MCF 10A (cell line): ENCODE measurements at regions not wholly inside any gene's neighbourhood (a gene's known extent, or its start where the extent isn't known, plus 50 kb on each side); places are given as distances from the start of the nearest gene placed in this dataset.

Experiments
- BruUV-seq: library from RNA; stranded (reverse); fragments of 400-500 nt; replicated peaks from 2 replicates; lab custom pipeline; 2021; lab: Mats Ljungman, UMichigan
- CTCF ChIA-PET: fragments of 300-600 bp; sonication (Branson Sonifier 250); formaldehyde crosslinking; extraction: SDS; loops from one replicate; lab custom pipeline; 2021; ENCODE audit warnings: antibody characterized with exemption, inconsistent platforms; lab: Yijun Ruan, JAX
- POLR2A ChIA-PET: fragments of 300-600, 350-650 bp; sonication (Branson Sonifier 250); formaldehyde crosslinking; extraction: SDS; loops from one replicate; lab custom pipeline; 2020; ENCODE audit warnings: antibody characterized with exemption, inconsistent platforms; lab: Yijun Ruan, JAX
- DNase-seq: peaks from one replicate; pipeline ENCODE4 v3.0.0-alpha.2; 2018; ENCODE audit not compliant: unreplicated experiment
- H3K27ac Mint-ChIP-seq: one replicate; pipeline ENCODE4 v1.8.0; 2022; ENCODE audit warnings: mild to moderate bottlenecking, low read depth, mixed read lengths; ENCODE audit not compliant: unreplicated experiment
- H3K27me3 Mint-ChIP-seq: one replicate; pipeline ENCODE4 v1.8.0; 2022; ENCODE audit warnings: mixed read lengths; ENCODE audit not compliant: insufficient read depth, unreplicated experiment
- H3K36me3 Mint-ChIP-seq: one replicate; pipeline ENCODE4 v1.8.0; 2022; ENCODE audit warnings: mild to moderate bottlenecking, moderate library complexity, mixed read lengths; ENCODE audit not compliant: insufficient read depth, unreplicated experiment
- H3K4me1 Mint-ChIP-seq: one replicate; pipeline ENCODE4 v1.8.0; 2022; ENCODE audit warnings: mixed read lengths; ENCODE audit not compliant: insufficient read depth, unreplicated experiment
- H3K4me3 Mint-ChIP-seq: one replicate; pipeline ENCODE4 v1.8.0; 2022; ENCODE audit warnings: mild to moderate bottlenecking, moderate library complexity, mixed read lengths; ENCODE audit not compliant: unreplicated experiment
- H3K9me3 Mint-ChIP-seq: one replicate; pipeline ENCODE4 v1.8.0; 2022; ENCODE audit warnings: mixed read lengths; ENCODE audit not compliant: unreplicated experiment
- CTCF ChIP-seq: fragments of 200-600 bp; IDR thresholded peaks from one replicate; pipeline ENCODE4 v1.8.0; 2022; ENCODE audit warnings: antibody characterized with exemption, mild to moderate bottlenecking; ENCODE audit not compliant: unreplicated experiment
- intact Hi-C: fragments of 100-400 bp; cut with micrococcal nuclease; formaldehyde crosslinking; loops from 2 replicates; pipeline ENCODE4 v1.14.1; 2022

DNA sequence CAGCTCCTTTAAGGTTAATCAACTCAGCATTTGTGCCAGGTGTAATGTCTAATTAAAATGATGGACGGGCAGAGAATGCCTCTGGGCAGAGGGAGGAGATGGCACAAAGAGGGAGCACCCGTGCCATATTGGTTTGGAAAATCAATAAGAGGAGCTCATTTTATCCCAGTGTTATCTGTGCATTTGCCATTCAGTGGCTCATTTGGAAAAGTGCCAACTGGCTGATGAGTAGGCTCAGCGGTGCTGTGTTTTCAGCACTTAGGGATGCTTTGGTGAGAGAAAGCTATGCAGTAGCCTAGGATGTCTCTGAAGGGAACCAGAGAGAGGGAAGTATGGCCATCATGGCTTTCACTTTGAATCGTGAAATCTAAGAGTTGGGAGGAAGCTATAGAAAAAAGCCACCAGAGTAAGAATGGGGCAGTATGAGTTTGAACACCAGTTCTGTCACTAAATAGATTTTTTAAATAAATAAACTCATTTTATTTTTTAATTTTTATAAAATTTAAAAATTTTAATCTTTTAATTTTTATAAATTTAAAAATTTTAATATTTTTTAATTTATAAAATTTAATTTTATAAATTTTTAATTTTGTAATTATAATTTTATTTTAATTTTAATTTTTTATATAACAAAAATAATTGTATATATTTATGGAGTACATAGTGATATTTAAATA, 472.8 kb downstream of the BRINP1 start:
- no peak overlapping the region for H3K4me3 Mint-ChIP-seq
- H3K27ac Mint-ChIP-seq = no peak overlapping the region
- intact Hi-C loops = no loop called here
- POLR2A ChIA-PET = no interaction called here
- CTCF ChIA-PET = no interaction called here
- no peaks in the 10 kb centered on the region for H3K36me3 Mint-ChIP-seq
- no peak for TF ChIP-seq CTCF
- no TSS peak for BruUV-seq
- peaks cover 13% of the 10 kb centered on the region for H3K9me3 Mint-ChIP-seq
- DNase-seq = peak; percentile 32
- no peaks in the 10 kb centered on the region for H3K27me3 Mint-ChIP-seq
- H3K4me1 Mint-ChIP-seq = no peaks in the 10 kb centered on the region

- H3K4me3 Mint-ChIP-seq = no peak overlapping the region
- intact Hi-C loops = no loop called here
- POLR2A ChIA-PET = no interaction called here
- CTCF ChIA-PET = no interaction called here
- no TSS peak for BruUV-seq
- H3K27me3 Mint-ChIP-seq = no peaks in the 10 kb centered on the region
- no peak for DNase-seq
- TF ChIP-seq CTCF = no peak
- peaks cover 34% of the 10 kb centered on the region for H3K9me3 Mint-ChIP-seq
- no peaks in the 10 kb centered on the region for H3K4me1 Mint-ChIP-seq
- H3K27ac Mint-ChIP-seq = no peak overlapping the region
- H3K36me3 Mint-ChIP-seq = no peaks in the 10 kb centered on the region
Measured at GRCh38 chr9:118918180-118918579, 451.1 kb downstream of the BRINP1 start.

GRCh38 chr9:118928722-118929121, 440.5 kb downstream of the BRINP1 start:
- no peak for TF ChIP-seq CTCF
- no TSS peak for BruUV-seq
- Mint-ChIP-seq H3K4me1 (no peaks in the 10 kb centered on the region), H3K27me3 (no peaks in the 10 kb centered on the region), H3K36me3 (no peaks in the 10 kb centered on the region), H3K4me3 (no peak overlapping the region), H3K9me3 (peaks cover 23% of the 10 kb centered on the region), H3K27ac (no peak overlapping the region)
- intact Hi-C loops = no loop called here
- POLR2A ChIA-PET = no interaction called here
- no peak for DNase-seq
- CTCF ChIA-PET = no interaction called here

DNA sequence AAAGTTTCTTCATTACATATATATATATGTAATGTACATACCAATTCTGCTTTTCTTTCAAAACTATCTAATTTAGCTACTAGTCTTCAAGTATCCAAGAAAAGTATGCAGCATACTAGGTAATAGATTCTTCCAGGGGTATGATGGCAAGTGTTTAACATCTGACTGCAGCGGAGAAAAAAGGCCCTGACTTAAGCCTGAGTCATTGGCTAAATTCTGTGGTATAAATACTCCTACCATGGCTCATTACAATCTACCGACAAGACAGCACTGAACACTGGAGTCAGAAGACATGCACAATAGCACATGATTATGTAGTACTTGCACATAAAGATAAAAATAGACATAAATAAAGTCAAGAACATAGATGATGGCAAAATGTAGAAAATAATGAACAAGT, 439.9 kb downstream of the BRINP1 start:
- no TSS peak for BruUV-seq
- no peak for TF ChIP-seq CTCF
- ChIA-PET CTCF (no interaction called here), POLR2A (no interaction called here)
- Mint-ChIP-seq H3K9me3 (peaks cover 28% of the 10 kb centered on the region), H3K36me3 (no peaks in the 10 kb centered on the region), H3K27me3 (no peaks in the 10 kb centered on the region), H3K27ac (no peak overlapping the region), H3K4me1 (no peaks in the 10 kb centered on the region), H3K4me3 (no peak overlapping the region)
- intact Hi-C loops = no loop called here
- peak; percentile 25 for DNase-seq
